GM12872 (cell line): ENCODE measurements at regions not wholly inside any gene's neighbourhood (a gene's known extent, or its start where the extent isn't known, plus 50 kb on each side); places are given as distances from the start of the nearest gene placed in this dataset.

Experiments
- CTCF ChIP-seq: IDR thresholded peaks from 3 replicates; pipeline ENCODE4 v1.5.1; 2011; ENCODE audit warnings: low read depth, mild to moderate bottlenecking, low read length, moderate library complexity; ENCODE audit not compliant: insufficient read depth

DNA sequence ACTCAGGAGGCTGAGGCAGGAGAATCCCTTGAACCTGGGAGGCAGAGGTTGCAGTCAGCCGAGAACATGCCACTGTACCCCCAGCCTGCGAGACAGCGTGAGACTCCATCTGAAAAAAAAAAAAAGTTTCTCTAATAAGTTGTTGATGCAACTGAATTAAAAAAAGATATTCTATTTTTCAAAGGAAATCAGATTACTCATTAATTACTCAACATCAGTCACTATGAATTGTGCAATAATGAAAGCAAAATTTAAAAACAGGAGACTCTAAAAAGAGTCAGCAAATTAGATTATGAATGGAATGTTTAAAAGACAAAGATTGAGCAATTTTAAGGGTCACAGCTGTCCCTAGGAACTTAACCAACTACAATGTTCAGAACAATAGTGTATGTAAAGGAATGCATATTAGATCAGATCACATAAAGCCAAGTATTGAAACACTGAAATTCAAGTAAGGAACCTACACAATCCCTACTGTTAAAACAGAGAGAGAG lies 60.2 kb upstream of the SLC4A7 start:
- TF ChIP-seq CTCF: no peak

- no peak for TF ChIP-seq CTCF
Observed at GRCh38 chr3:27542476-27542875, 58.3 kb upstream of the SLC4A7 start.

GRCh38 chr3:27540231-27540630 lies 56.0 kb upstream of the SLC4A7 start:
- no peak for TF ChIP-seq CTCF

- TF ChIP-seq CTCF: no peak
Observed at GRCh38 chr3:27536491-27536890, 52.3 kb upstream of the SLC4A7 start.

GRCh38 chr3:27535809-27536392 lies 51.7 kb upstream of the SLC4A7 start:
- TF ChIP-seq CTCF: no peak

GRCh38 chr3:27533718-27534573 lies 49.8 kb upstream of the SLC4A7 start:
- no peak for TF ChIP-seq CTCF
